VCaP (cell line): ENCODE measurements at regions not wholly inside any gene's neighbourhood (a gene's known extent, or its start where the extent isn't known, plus 50 kb on each side); places are given as distances from the start of the nearest gene placed in this dataset.

Experiments used
- H3K27ac ChIP-seq: fragments of 450-650 bp; 2 replicates; pipeline ENCODE4 v1.5.1; 2017
- TF ChIP-seq, protein P1 (sequence below): fragments of 450-650 bp; conservative IDR thresholded peaks from 2 replicates; pipeline ENCODE4 v1.5.1; 2017; ENCODE audit warnings: mild to moderate bottlenecking, moderate library complexity

DNA sequence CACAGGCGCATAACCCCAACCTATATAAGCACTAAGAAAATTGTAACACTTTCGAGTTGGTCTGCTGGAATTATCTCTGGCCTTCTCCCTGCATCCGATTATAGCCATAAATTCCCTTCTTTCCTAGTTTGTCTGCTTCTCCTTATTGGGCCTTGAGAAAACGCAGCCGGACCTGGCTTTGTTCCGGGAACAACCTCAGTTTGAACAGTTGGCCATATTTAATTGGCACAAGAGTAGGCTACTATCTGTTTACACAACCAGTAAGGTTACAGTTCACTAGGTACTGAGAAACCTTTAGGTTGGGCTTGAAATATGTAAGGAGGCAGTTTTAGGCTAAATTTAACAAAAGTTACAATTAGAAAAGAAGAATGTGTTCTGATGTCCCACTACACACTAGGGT is 176.1 kb downstream of the IPO8 start:
- TF ChIP-seq, protein P1, sequence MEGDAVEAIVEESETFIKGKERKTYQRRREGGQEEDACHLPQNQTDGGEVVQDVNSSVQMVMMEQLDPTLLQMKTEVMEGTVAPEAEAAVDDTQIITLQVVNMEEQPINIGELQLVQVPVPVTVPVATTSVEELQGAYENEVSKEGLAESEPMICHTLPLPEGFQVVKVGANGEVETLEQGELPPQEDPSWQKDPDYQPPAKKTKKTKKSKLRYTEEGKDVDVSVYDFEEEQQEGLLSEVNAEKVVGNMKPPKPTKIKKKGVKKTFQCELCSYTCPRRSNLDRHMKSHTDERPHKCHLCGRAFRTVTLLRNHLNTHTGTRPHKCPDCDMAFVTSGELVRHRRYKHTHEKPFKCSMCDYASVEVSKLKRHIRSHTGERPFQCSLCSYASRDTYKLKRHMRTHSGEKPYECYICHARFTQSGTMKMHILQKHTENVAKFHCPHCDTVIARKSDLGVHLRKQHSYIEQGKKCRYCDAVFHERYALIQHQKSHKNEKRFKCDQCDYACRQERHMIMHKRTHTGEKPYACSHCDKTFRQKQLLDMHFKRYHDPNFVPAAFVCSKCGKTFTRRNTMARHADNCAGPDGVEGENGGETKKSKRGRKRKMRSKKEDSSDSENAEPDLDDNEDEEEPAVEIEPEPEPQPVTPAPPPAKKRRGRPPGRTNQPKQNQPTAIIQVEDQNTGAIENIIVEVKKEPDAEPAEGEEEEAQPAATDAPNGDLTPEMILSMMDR = no peak
- no peak overlapping the region for H3K27ac ChIP-seq

DNA sequence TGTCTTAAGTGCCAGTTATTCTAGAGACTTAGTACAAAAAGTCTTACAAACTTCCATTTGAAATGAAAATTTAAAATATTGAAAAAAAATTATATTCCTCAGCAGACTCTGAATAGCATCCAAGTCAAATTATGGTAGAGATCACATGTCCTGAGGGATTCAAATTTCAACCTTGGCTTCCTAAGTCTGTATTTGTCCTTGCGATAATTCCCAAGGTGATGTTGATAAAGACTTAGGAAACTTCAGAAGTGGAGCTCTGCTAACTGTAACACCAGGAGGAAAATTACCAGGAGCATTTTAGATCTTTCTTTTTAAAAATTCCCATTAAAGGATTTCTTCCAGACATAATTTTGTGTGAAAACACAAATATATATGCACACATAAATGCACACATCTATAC is 178.3 kb downstream of the IPO8 start:
- no peak overlapping the region for H3K27ac ChIP-seq
- TF ChIP-seq, protein P1 = no peak

DNA sequence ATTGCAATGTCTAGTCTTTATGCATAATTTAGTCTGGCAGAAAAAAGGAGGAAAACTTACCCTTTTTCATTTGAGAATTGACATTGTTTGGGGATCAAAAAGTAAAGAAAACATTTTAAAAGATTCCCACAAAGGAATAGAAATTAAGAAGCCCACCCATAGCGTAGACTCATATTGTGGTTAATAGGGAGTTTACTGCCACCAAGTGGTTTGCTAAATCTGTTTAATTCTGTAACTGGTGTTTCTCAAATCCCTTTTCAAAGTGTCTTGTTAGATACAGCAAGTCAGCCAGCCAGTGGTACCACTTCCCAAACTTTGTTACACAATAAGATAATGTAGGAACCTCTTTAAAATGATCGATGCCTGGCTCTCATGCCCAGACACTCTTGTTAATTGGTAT is 180.3 kb downstream of the IPO8 start:
- TF ChIP-seq, protein P1 = peak; percentile 70
- no peak overlapping the region for H3K27ac ChIP-seq

DNA sequence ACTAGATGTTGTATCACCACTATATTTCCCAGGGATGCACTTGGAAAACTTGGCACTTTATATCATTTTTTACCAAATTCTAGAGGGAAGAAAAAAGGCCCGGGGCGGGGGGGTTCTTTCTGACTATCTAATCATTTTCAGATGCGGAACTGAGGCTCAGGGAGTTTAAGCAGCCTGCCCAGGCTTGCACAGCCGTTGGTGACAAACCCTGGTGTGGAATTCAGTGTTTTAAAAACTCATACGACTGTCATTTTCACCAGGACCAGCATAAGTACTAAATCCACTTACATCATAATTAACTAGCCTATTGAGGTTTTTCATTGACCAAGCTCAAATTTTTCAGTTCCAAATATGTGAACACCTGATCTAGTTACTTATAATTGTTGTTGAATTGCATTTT is 181.0 kb downstream of the IPO8 start:
- TF ChIP-seq, protein P1 = no peak
- H3K27ac ChIP-seq = no peak overlapping the region

DNA sequence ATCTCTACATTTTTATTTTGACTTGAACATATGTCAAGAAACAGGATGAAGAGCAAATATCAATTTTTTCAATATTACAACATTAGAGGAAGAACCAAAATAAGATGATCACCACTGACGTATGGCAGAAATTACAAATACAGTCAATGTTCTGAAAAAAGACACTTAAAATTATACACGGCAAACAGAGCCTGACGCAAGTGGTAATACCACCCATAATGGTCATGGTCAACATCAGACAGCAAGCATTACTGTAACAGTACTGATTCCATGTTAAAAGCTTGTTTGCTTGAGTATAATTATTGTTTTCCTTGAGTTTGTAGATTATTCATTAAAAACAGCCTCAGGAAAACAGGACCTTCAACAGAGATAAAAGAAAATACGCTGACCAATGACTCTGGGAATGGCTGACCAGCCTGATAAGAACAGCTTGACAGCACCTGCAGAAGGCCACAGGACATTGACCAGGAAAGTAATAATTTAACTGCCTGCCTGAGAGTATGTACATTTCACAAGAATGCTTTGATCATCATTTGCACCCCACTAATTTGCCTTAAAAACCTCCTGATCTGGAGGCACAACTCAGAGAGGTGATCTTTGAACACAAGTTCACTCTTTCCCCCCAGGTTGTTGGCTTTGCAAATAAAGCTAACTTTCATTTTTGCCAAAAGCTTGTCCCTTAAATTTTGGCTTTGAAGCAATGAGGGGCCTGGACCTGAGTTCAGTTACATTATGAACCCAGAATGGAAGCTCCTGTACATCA is 187.3 kb downstream of the IPO8 start:
- no peak overlapping the region for H3K27ac ChIP-seq
- TF ChIP-seq, protein P1 = no peak

DNA sequence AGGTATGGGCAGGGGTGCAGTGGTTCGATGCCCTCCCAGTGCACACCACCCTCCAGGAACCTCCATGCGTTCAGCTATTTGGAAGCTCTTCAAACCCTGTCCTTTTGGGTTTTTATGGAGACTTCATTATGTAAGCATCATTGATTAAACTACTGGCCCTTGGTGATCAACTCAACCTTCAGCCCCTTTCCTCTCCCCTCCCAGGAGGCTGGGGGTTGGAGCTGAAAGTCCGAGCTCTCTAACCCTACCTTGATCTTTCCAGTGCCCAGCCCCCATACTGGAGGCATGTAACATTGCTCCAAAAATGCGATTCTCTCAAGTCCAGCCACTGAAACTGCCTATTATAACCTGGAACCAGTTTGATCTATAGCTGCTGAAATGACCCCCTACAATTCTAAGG is 188.1 kb downstream of the IPO8 start:
- TF ChIP-seq, protein P1 = no peak
- no peak overlapping the region for H3K27ac ChIP-seq

DNA sequence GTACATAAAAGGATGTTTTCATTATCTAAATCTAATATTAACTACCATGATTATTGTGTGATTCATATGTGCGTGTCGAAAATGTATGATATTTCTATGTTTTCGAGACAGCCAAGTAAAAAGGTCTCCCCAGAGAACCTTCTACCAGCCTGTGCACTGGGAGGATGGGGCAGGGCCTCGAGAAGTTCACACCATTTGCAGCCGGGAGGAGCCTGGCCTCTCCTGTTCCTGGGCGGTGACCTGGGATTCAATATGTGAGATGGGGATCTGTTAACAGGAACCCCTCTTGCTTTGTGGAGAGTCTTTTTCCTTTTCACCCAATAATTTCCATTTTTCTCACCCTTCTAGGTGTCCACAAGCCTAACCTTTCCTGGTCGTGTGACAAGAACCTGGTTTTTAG is 189.3 kb downstream of the IPO8 start:
- no peak overlapping the region for H3K27ac ChIP-seq
- TF ChIP-seq, protein P1 = no peak
